GM23338 (cell line): ENCODE measurements at regions not wholly inside any gene's neighbourhood (a gene's known extent, or its start where the extent isn't known, plus 50 kb on each side); places are given as distances from the start of the nearest gene placed in this dataset.

Experiments
- ATAC-seq: fragments of 200-7000 bp; cut with Tn5 transposase; 3 replicates; pipeline ENCODE4 v1.9.1; 2020
- DNase-seq: peaks from one replicate; pipeline ENCODE4 v3.0.0-alpha.2; 2015; ENCODE audit warnings: low spot score
- H2AFZ ChIP-seq: fragments of 200-600 bp; sonication (generic); 2 replicates; pipeline ENCODE4 v1.8.0; 2016; ENCODE audit warnings: antibody characterized with exemption, mild to moderate bottlenecking, moderate library complexity
- H3F3A ChIP-seq: fragments of 200-600 bp; sonication (generic); replicated peaks from 2 replicates; pipeline ENCODE4 v1.8.0; 2017; ENCODE audit warnings: antibody characterized with exemption, mixed run types, low read depth
- H3K27ac ChIP-seq: fragments of 200-600 bp; sonication (generic); 2 replicates; pipeline ENCODE4 v1.6.1; 2016; ENCODE audit warnings: low read depth
- H3K27me3 ChIP-seq: fragments of 200-600 bp; sonication (generic); 2 replicates; pipeline ENCODE4 v1.8.0; 2016; ENCODE audit warnings: mild to moderate bottlenecking, mixed run types, moderate library complexity; ENCODE audit not compliant: insufficient read depth
- H3K36me3 ChIP-seq: fragments of 200-600 bp; sonication (generic); 2 replicates; pipeline ENCODE4 v1.8.0; 2016; ENCODE audit warnings: mild to moderate bottlenecking; ENCODE audit not compliant: insufficient read depth
- H3K4me1 ChIP-seq: fragments of 200-600 bp; sonication (generic); 2 replicates; pipeline ENCODE4 v1.8.0; 2016; ENCODE audit warnings: mild to moderate bottlenecking, moderate library complexity; ENCODE audit not compliant: insufficient read depth
- H3K4me2 ChIP-seq: fragments of 200-600 bp; sonication (generic); 2 replicates; pipeline ENCODE4 v1.7.1; 2017; ENCODE audit warnings: mixed run types
- H3K4me3 ChIP-seq: fragments of 200-600 bp; sonication (generic); 2 replicates; pipeline ENCODE4 v1.6.1; 2016; ENCODE audit warnings: mixed run types
- H3K79me2 ChIP-seq: fragments of 200-600 bp; sonication (generic); replicated peaks from 2 replicates; pipeline ENCODE4 v1.8.0; 2017; ENCODE audit warnings: mild to moderate bottlenecking; ENCODE audit not compliant: insufficient read depth
- H3K9me2 ChIP-seq: fragments of 200-600 bp; sonication (generic); 2 replicates; pipeline ENCODE4 v1.8.0; 2017; ENCODE audit not compliant: insufficient read depth
- H4K20me1 ChIP-seq: fragments of 200-600 bp; sonication (generic); replicated peaks from 2 replicates; pipeline ENCODE4 v1.8.0; 2017; ENCODE audit warnings: mild to moderate bottlenecking; ENCODE audit not compliant: insufficient read depth
- H3K27ac Mint-ChIP-seq: 2 replicates; pipeline ENCODE4 v1.8.0; 2020; ENCODE audit warnings: inconsistent platforms, mild to moderate bottlenecking, moderate library complexity, mixed read lengths
- H3K27me3 Mint-ChIP-seq: 3 replicates; pipeline ENCODE4 v1.8.0; 2022; ENCODE audit warnings: low read depth, mild to moderate bottlenecking, moderate library complexity, mixed read lengths, inconsistent platforms; ENCODE audit not compliant: insufficient read depth, poor library complexity
- H3K36me3 Mint-ChIP-seq: 3 replicates; pipeline ENCODE4 v1.8.0; 2021; ENCODE audit warnings: low read depth, mild to moderate bottlenecking, inconsistent platforms, moderate library complexity, mixed read lengths
- H3K4me1 Mint-ChIP-seq: 3 replicates; pipeline ENCODE4 v1.8.0; 2020; ENCODE audit warnings: mild to moderate bottlenecking, inconsistent platforms, mixed read lengths
- H3K4me3 Mint-ChIP-seq: 3 replicates; pipeline ENCODE4 v1.8.0; 2021; ENCODE audit warnings: moderate library complexity, mild to moderate bottlenecking, inconsistent platforms, mixed read lengths
- H3K9me3 Mint-ChIP-seq: 3 replicates; pipeline ENCODE4 v1.8.0; 2020; ENCODE audit warnings: moderate library complexity, mild to moderate bottlenecking, inconsistent platforms, mixed read lengths
- CREB1 ChIP-seq: fragments of 250-450 bp; sonication (Bioruptor Pico); IDR thresholded peaks from 2 replicates; pipeline ENCODE4 v1.5.0; 2020; ENCODE audit warnings: low read depth, mild to moderate bottlenecking, moderate library complexity
- EZH2 ChIP-seq: fragments of 200-600 bp; sonication (generic); IDR thresholded peaks from one replicate; pipeline ENCODE4 v1.8.0; 2017; ENCODE audit warnings: antibody characterized with exemption, mild to moderate bottlenecking, low read depth; ENCODE audit not compliant: unreplicated experiment
- EZH2phosphoT487 ChIP-seq: fragments of 200-600 bp; sonication (generic); IDR thresholded peaks from one replicate; pipeline ENCODE4 v1.8.1; 2018; ENCODE audit warnings: antibody characterized with exemption; ENCODE audit not compliant: unreplicated experiment
- JUNB ChIP-seq: IDR thresholded peaks from one replicate; pipeline ENCODE4 v1.6.1; 2016; ENCODE audit warnings: antibody characterized with exemption; ENCODE audit not compliant: unreplicated experiment
- NANOG ChIP-seq: IDR thresholded peaks from 2 replicates; pipeline ENCODE4 v1.6.1; 2016; ENCODE audit warnings: antibody characterized with exemption, borderline replicate concordance
- POLR2AphosphoS5 ChIP-seq: IDR thresholded peaks from 2 replicates; pipeline ENCODE4 v1.6.1; 2016; ENCODE audit warnings: antibody characterized with exemption, low read depth
- STAT1 ChIP-seq: IDR thresholded peaks from one replicate; pipeline ENCODE4 v1.6.1; 2016; ENCODE audit warnings: antibody characterized with exemption; ENCODE audit not compliant: unreplicated experiment
- ZNF114 ChIP-seq: fragments of 250-450 bp; sonication (Bioruptor Pico); IDR thresholded peaks from 2 replicates; pipeline ENCODE4 v1.5.0; 2020; ENCODE audit warnings: mild to moderate bottlenecking, moderate library complexity
- ZNF331 ChIP-seq: fragments of 250-450 bp; sonication (Bioruptor Pico); IDR thresholded peaks from 2 replicates; pipeline ENCODE4 v1.5.0; 2020; ENCODE audit warnings: low read depth, mild to moderate bottlenecking, moderate library complexity
- TF ChIP-seq, protein P1 (sequence below), 2 experiments: fragments of 200-600 bp in 1 of 2; sonication (generic) in 1 of 2; conservative IDR thresholded peaks; 2 replicates each; pipeline versions ENCODE4 v1.5.1 to v1.6.1; 2016 to 2017; ENCODE audit warnings: antibody characterized with exemption in 2 of 2, low read depth in 2 of 2, mild to moderate bottlenecking in 2 of 2, moderate library complexity in 1 of 2
- TF ChIP-seq, protein P2 (sequence below): IDR thresholded peaks from 2 replicates; pipeline ENCODE4 v1.6.1; 2016; ENCODE audit warnings: antibody characterized with exemption
- TF ChIP-seq, protein P3 (sequence below): fragments of 250-450 bp; sonication (Bioruptor Pico); IDR thresholded peaks from 2 replicates; pipeline ENCODE4 v1.5.0; 2020; ENCODE audit warnings: mild to moderate bottlenecking, moderate library complexity
- TF ChIP-seq, protein P4 (sequence below): IDR thresholded peaks from one replicate; pipeline ENCODE4 v1.6.1; 2018; ENCODE audit warnings: antibody characterized with exemption; ENCODE audit not compliant: unreplicated experiment

DNA sequence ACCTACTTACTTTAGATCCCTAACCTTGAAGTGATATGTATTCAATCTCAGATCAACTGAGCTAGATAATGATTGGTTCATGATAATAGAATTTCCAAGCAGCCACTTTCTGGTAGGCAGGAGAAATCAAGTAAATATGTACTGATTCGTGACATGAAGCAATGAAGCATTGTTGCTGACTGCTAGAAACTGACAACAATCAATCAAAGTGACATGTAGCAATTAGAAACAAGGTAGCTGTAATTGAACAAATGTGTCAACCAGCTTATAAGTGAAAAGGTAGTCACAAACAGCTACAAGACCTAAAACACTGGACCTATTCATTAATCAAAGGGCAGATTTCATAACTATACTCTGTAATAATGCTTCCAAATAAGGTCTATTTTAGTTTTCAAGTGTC lies 62.4 kb downstream of the PABPC4L start:
- Mint-ChIP-seq H3K4me3 (no peak overlapping the region), H3K9me3 (no peaks in the 10 kb centered on the region), H3K27me3 (no peaks in the 10 kb centered on the region), H3K36me3 (no peaks in the 10 kb centered on the region), H3K27ac (no peak overlapping the region), H3K4me1 (no peaks in the 10 kb centered on the region)
- no peak overlapping the region for H2AFZ ChIP-seq
- ATAC-seq (no peak), DNase-seq (no peak)
- TF ChIP-seq, protein P1, sequence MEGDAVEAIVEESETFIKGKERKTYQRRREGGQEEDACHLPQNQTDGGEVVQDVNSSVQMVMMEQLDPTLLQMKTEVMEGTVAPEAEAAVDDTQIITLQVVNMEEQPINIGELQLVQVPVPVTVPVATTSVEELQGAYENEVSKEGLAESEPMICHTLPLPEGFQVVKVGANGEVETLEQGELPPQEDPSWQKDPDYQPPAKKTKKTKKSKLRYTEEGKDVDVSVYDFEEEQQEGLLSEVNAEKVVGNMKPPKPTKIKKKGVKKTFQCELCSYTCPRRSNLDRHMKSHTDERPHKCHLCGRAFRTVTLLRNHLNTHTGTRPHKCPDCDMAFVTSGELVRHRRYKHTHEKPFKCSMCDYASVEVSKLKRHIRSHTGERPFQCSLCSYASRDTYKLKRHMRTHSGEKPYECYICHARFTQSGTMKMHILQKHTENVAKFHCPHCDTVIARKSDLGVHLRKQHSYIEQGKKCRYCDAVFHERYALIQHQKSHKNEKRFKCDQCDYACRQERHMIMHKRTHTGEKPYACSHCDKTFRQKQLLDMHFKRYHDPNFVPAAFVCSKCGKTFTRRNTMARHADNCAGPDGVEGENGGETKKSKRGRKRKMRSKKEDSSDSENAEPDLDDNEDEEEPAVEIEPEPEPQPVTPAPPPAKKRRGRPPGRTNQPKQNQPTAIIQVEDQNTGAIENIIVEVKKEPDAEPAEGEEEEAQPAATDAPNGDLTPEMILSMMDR (conservative IDR thresholded peaks at IDR 0.05; ENCODE audit: low read depth in 2 of 2) = no peak
- no peak for TF ChIP-seq ZNF331
- TF ChIP-seq, protein P2, sequence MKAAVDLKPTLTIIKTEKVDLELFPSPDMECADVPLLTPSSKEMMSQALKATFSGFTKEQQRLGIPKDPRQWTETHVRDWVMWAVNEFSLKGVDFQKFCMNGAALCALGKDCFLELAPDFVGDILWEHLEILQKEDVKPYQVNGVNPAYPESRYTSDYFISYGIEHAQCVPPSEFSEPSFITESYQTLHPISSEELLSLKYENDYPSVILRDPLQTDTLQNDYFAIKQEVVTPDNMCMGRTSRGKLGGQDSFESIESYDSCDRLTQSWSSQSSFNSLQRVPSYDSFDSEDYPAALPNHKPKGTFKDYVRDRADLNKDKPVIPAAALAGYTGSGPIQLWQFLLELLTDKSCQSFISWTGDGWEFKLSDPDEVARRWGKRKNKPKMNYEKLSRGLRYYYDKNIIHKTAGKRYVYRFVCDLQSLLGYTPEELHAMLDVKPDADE = no peak
- TF ChIP-seq, protein P3, sequence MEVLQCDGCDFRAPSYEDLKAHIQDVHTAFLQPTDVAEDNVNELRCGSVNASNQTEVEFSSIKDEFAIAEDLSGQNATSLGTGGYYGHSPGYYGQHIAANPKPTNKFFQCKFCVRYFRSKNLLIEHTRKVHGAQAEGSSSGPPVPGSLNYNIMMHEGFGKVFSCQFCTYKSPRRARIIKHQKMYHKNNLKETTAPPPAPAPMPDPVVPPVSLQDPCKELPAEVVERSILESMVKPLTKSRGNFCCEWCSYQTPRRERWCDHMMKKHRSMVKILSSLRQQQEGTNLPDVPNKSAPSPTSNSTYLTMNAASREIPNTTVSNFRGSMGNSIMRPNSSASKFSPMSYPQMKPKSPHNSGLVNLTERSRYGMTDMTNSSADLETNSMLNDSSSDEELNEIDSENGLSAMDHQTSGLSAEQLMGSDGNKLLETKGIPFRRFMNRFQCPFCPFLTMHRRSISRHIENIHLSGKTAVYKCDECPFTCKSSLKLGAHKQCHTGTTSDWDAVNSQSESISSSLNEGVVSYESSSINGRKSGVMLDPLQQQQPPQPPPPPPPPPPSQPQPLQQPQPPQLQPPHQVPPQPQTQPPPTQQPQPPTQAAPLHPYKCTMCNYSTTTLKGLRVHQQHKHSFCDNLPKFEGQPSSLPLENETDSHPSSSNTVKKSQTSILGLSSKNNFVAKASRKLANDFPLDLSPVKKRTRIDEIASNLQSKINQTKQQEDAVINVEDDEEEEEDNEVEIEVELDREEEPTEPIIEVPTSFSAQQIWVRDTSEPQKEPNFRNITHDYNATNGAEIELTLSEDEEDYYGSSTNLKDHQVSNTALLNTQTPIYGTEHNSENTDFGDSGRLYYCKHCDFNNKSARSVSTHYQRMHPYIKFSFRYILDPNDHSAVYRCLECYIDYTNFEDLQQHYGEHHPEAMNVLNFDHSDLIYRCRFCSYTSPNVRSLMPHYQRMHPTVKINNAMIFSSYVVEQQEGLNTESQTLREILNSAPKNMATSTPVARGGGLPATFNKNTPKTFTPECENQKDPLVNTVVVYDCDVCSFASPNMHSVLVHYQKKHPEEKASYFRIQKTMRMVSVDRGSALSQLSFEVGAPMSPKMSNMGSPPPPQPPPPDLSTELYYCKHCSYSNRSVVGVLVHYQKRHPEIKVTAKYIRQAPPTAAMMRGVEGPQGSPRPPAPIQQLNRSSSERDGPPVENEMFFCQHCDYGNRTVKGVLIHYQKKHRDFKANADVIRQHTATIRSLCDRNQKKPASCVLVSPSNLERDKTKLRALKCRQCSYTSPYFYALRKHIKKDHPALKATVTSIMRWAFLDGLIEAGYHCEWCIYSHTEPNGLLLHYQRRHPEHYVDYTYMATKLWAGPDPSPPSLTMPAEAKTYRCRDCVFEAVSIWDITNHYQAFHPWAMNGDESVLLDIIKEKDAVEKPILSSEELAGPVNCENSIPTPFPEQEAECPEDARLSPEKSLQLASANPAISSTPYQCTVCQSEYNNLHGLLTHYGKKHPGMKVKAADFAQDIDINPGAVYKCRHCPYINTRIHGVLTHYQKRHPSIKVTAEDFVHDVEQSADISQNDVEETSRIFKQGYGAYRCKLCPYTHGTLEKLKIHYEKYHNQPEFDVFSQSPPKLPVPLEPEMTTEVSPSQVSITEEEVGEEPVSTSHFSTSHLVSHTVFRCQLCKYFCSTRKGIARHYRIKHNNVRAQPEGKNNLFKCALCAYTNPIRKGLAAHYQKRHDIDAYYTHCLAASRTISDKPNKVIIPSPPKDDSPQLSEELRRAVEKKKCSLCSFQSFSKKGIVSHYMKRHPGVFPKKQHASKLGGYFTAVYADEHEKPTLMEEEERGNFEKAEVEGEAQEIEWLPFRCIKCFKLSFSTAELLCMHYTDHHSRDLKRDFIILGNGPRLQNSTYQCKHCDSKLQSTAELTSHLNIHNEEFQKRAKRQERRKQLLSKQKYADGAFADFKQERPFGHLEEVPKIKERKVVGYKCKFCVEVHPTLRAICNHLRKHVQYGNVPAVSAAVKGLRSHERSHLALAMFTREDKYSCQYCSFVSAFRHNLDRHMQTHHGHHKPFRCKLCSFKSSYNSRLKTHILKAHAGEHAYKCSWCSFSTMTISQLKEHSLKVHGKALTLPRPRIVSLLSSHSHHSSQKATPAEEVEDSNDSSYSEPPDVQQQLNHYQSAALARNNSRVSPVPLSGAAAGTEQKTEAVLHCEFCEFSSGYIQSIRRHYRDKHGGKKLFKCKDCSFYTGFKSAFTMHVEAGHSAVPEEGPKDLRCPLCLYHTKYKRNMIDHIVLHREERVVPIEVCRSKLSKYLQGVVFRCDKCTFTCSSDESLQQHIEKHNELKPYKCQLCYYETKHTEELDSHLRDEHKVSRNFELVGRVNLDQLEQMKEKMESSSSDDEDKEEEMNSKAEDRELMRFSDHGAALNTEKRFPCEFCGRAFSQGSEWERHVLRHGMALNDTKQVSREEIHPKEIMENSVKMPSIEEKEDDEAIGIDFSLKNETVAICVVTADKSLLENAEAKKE (CRISPR knock-in tag) = no peak
- TF ChIP-seq EZH2 = no peak
- no peak for TF ChIP-seq CREB1 (CRISPR knock-in tag)
- TF ChIP-seq JUNB = no peak
- no peak for TF ChIP-seq ZNF114 (CRISPR knock-in tag)
- no peak for TF ChIP-seq POLR2AphosphoS5
- no peak for TF ChIP-seq EZH2phosphoT487
- TF ChIP-seq STAT1 = no peak
- TF ChIP-seq, protein P4, sequence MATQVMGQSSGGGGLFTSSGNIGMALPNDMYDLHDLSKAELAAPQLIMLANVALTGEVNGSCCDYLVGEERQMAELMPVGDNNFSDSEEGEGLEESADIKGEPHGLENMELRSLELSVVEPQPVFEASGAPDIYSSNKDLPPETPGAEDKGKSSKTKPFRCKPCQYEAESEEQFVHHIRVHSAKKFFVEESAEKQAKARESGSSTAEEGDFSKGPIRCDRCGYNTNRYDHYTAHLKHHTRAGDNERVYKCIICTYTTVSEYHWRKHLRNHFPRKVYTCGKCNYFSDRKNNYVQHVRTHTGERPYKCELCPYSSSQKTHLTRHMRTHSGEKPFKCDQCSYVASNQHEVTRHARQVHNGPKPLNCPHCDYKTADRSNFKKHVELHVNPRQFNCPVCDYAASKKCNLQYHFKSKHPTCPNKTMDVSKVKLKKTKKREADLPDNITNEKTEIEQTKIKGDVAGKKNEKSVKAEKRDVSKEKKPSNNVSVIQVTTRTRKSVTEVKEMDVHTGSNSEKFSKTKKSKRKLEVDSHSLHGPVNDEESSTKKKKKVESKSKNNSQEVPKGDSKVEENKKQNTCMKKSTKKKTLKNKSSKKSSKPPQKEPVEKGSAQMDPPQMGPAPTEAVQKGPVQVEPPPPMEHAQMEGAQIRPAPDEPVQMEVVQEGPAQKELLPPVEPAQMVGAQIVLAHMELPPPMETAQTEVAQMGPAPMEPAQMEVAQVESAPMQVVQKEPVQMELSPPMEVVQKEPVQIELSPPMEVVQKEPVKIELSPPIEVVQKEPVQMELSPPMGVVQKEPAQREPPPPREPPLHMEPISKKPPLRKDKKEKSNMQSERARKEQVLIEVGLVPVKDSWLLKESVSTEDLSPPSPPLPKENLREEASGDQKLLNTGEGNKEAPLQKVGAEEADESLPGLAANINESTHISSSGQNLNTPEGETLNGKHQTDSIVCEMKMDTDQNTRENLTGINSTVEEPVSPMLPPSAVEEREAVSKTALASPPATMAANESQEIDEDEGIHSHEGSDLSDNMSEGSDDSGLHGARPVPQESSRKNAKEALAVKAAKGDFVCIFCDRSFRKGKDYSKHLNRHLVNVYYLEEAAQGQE = no peak
- TF ChIP-seq NANOG = no peak
- H3K4me1 ChIP-seq = no peaks in the 10 kb centered on the region
- H3K4me2 ChIP-seq = no peak overlapping the region
- no peaks in the 10 kb centered on the region for H3K27me3 ChIP-seq
- H3K79me2 ChIP-seq = no peaks in the 10 kb centered on the region
- H3K27ac ChIP-seq = no peak overlapping the region
- no peaks in the 10 kb centered on the region for H4K20me1 ChIP-seq
- H3K9me2 ChIP-seq = no peaks in the 10 kb centered on the region
- no peaks in the 10 kb centered on the region for H3K36me3 ChIP-seq
- no peaks in the 10 kb centered on the region for H3F3A ChIP-seq
- H3K4me3 ChIP-seq = no peak overlapping the region
